CD4-positive, alpha-beta T cell (primary cell): ENCODE measurements at regions not wholly inside any gene's neighbourhood (a gene's known extent, or its start where the extent isn't known, plus 50 kb on each side); places are given as distances from the start of the nearest gene placed in this dataset.

ENCODE experiments used
- ATAC-seq: fragments of 200-7000 bp; cut with Tn5 transposase; one replicate; pipeline ENCODE4 v1.10.0; 2022; ENCODE audit warnings: mild to moderate bottlenecking; ENCODE audit not compliant: poor library complexity
- CTCF ChIA-PET: fragments of 350-600 bp; sonication (Branson Sonifier 250); formaldehyde crosslinking; loops from one replicate; lab custom pipeline; 2021; ENCODE audit warnings: antibody characterized with exemption, inconsistent platforms; lab: Charles Lee
- POLR2A ChIA-PET: fragments of 350-600 bp; sonication (Branson Sonifier 250); formaldehyde crosslinking; loops from one replicate; lab custom pipeline; 2021; ENCODE audit warnings: antibody characterized with exemption, inconsistent platforms; lab: Charles Lee
- DNase-seq, 14 experiments: peaks; one replicate each; pipeline ENCODE4 v3.0.0-alpha.2; 2013 to 2020; ENCODE audit warnings: mixed read lengths in 2 of 14
- H3K27ac ChIP-seq, 2 donors: one replicate each; pipeline versions ENCODE4 v1.5.1 to v1.7.0; 2013; ENCODE audit warnings: low read length in 2 of 2, low read depth in 1 of 2, mild to moderate bottlenecking in 1 of 2
- H3K27me3 ChIP-seq, 2 experiments: 1 replicate in 1 of 2; 2 replicates in 1 of 2; pipeline versions ENCODE4 v1.6.1 to v1.7.0; 2013; ENCODE audit warnings: low read length in 2 of 2, control low read depth in 1 of 2, mild to moderate bottlenecking in 1 of 2, moderate library complexity in 1 of 2; ENCODE audit not compliant: insufficient read depth in 2 of 2, control insufficient read depth in 1 of 2
- H3K36me3 ChIP-seq: one replicate; pipeline ENCODE4 v1.6.1; 2013; ENCODE audit warnings: low read length, control low read depth; ENCODE audit not compliant: insufficient read depth
- H3K4me1 ChIP-seq: one replicate; pipeline ENCODE4 v1.6.1; 2013; ENCODE audit warnings: low read length, control low read depth; ENCODE audit not compliant: insufficient read depth
- H3K4me3 ChIP-seq: one replicate; pipeline ENCODE4 v1.5.1; 2013; ENCODE audit warnings: mild to moderate bottlenecking, low read length, moderate library complexity
- H3K9me3 ChIP-seq, 2 experiments: 1 replicate in 1 of 2; 2 replicates in 1 of 2; pipeline versions ENCODE4 v1.6.1 to v1.7.0; 2013; ENCODE audit warnings: low read length in 2 of 2, mild to moderate bottlenecking in 2 of 2, control low read depth in 1 of 2, moderate library complexity in 1 of 2; ENCODE audit not compliant: control insufficient read depth in 1 of 2, insufficient read depth in 1 of 2
- H3K27ac Mint-ChIP-seq: one replicate; pipeline ENCODE4 v1.8.0; 2020; ENCODE audit warnings: mixed read lengths
- H3K27me3 Mint-ChIP-seq: one replicate; pipeline ENCODE4 v1.8.0; 2021; ENCODE audit warnings: mixed read lengths
- H3K36me3 Mint-ChIP-seq: one replicate; pipeline ENCODE4 v1.8.0; 2021; ENCODE audit warnings: low read depth, mixed read lengths
- H3K4me1 Mint-ChIP-seq: one replicate; pipeline ENCODE4 v1.8.0; 2021; ENCODE audit warnings: low read depth, mixed read lengths
- H3K4me3 Mint-ChIP-seq: one replicate; pipeline ENCODE4 v1.8.0; 2020; ENCODE audit warnings: mild to moderate bottlenecking, mixed read lengths
- H3K9me3 Mint-ChIP-seq: one replicate; pipeline ENCODE4 v1.8.0; 2020; ENCODE audit warnings: mixed read lengths
- intact Hi-C, 2 experiments: fragments of 100-400 bp; cut with DNase I in 1 of 2; cut with micrococcal nuclease in 1 of 2; formaldehyde crosslinking; loops; one replicate each; pipeline versions ENCODE4 v1.15.1 to v1.9.0; 2023 to 2025; cut with DNase I, micrococcal nuclease
- TF ChIP-seq, protein P1 (sequence below): fragments of 200-600 bp; IDR thresholded peaks from one replicate; pipeline ENCODE4 v1.8.0; 2022; ENCODE audit warnings: antibody characterized with exemption, mild to moderate bottlenecking

DNA sequence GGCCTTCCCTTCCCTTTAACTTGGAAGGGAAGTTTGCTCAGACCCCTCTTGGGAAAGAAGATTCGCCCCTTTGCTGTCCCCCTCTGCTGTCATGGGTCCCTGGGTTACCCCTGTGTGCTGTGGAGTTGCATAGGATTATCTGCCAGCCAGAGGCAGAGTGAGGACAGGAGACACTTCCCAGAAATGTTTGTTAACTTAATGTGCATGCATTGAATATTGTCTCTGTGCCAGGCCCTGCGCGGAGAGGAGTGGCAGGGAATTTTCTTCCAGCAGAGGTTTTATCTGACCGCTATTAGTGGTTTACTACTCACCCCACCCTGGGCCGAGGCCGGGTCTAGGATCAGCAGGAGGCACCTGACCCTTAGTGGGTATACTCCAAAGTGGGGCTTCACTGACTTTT lies 894.8 kb downstream of the TBC1D22A start:
- TF ChIP-seq, protein P1, sequence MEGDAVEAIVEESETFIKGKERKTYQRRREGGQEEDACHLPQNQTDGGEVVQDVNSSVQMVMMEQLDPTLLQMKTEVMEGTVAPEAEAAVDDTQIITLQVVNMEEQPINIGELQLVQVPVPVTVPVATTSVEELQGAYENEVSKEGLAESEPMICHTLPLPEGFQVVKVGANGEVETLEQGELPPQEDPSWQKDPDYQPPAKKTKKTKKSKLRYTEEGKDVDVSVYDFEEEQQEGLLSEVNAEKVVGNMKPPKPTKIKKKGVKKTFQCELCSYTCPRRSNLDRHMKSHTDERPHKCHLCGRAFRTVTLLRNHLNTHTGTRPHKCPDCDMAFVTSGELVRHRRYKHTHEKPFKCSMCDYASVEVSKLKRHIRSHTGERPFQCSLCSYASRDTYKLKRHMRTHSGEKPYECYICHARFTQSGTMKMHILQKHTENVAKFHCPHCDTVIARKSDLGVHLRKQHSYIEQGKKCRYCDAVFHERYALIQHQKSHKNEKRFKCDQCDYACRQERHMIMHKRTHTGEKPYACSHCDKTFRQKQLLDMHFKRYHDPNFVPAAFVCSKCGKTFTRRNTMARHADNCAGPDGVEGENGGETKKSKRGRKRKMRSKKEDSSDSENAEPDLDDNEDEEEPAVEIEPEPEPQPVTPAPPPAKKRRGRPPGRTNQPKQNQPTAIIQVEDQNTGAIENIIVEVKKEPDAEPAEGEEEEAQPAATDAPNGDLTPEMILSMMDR: no peak
- Mint-ChIP-seq H3K27me3 (no peaks in the 10 kb centered on the region), H3K36me3 (no peaks in the 10 kb centered on the region), H3K4me1 (no peaks in the 10 kb centered on the region), H3K4me3 (no peak overlapping the region), H3K9me3 (peaks cover 3% of the 10 kb centered on the region), H3K27ac (no peak overlapping the region)
- ChIA-PET CTCF (no interaction called here), POLR2A (no interaction called here)
- H3K4me1 ChIP-seq: no peaks in the 10 kb centered on the region
- DNase-seq: no peak
- no peak for ATAC-seq
- H3K27me3 ChIP-seq: no peaks in the 10 kb centered on the region
- no peak overlapping the region for H3K27ac ChIP-seq
- intact Hi-C loops: no loop called here
- H3K4me3 ChIP-seq: no peak overlapping the region
- no peaks in the 10 kb centered on the region for H3K36me3 ChIP-seq
- H3K9me3 ChIP-seq: peaks cover 0 to 17% of the 10 kb centered on the region in 2 experiments

DNA sequence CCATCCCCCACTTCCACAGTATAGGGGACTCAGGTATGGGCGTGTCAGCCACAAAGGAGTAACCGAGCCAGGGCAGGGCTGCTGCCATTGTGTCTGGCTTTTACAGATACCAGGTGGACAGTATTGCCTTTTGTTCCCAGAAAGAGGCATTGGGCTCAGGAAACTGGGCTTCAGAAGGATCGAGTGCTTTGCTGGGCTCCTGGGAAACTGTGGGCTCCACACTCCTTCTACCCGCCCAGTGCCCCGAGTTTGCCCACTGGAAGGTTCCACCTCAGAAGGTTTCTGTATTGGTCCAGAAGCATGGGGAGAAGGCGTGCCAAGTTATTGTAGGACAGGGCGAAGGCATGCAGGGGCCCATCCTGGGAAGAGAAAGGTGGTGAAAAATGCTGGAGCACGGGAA lies 894.4 kb downstream of the TBC1D22A start:
- Histone ChIP-seq H3K27ac (no peak overlapping the region), H3K27me3 (no peaks in the 10 kb centered on the region), H3K4me1 (no peaks in the 10 kb centered on the region), H3K36me3 (no peaks in the 10 kb centered on the region), H3K9me3 (peaks cover 0 to 17% of the 10 kb centered on the region in 2 experiments), H3K4me3 (no peak overlapping the region)
- no peak overlapping the region for H3K4me3 Mint-ChIP-seq
- intact Hi-C loops: no loop called here
- ATAC-seq (no peak), DNase-seq (no peak)
- peaks cover 3% of the 10 kb centered on the region for H3K9me3 Mint-ChIP-seq
- TF ChIP-seq, protein P1: no peak
- H3K36me3 Mint-ChIP-seq: no peaks in the 10 kb centered on the region
- H3K27ac Mint-ChIP-seq: no peak overlapping the region
- H3K27me3 Mint-ChIP-seq: no peaks in the 10 kb centered on the region
- H3K4me1 Mint-ChIP-seq: no peaks in the 10 kb centered on the region
- POLR2A ChIA-PET: no interaction called here
- CTCF ChIA-PET: no interaction called here

DNA sequence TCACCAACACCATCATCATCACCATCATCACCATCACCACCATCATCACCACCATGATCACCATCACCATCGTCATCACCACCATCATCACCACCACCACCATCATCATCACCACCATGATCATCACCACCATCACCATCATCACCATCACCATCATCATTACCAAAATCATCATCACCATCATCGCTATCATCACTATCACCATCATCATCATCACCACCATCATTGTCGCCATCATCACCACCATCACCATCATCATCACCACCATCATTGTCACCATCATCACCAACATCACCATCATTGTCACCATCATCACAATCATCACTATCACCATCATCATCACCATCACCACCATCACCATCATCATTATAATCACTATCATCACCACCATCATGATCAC lies 893.5 kb downstream of the TBC1D22A start:
- intact Hi-C loops: no loop called here
- Mint-ChIP-seq H3K27ac (no peak overlapping the region), H3K4me1 (no peaks in the 10 kb centered on the region), H3K36me3 (no peaks in the 10 kb centered on the region), H3K4me3 (no peak overlapping the region), H3K27me3 (no peaks in the 10 kb centered on the region), H3K9me3 (peaks cover 3% of the 10 kb centered on the region)
- Histone ChIP-seq H3K36me3 (no peaks in the 10 kb centered on the region), H3K27ac (no peak overlapping the region), H3K4me3 (no peak overlapping the region), H3K4me1 (no peaks in the 10 kb centered on the region), H3K9me3 (peaks cover 0 to 17% of the 10 kb centered on the region in 2 experiments), H3K27me3 (no peaks in the 10 kb centered on the region)
- DNase-seq: no peak
- ChIA-PET CTCF (no interaction called here), POLR2A (no interaction called here)
- ATAC-seq: no peak
- TF ChIP-seq, protein P1: no peak
